ENCODE measurements at regions not wholly inside any gene's neighbourhood (a gene's known extent, or its start where the extent isn't known, plus 50 kb on each side); places are given as distances from the start of the nearest gene placed in this dataset.

- Histone ChIP-seq H3K27me3 (ENCODE audit: insufficient read depth, low read length, poor library complexity) (no peaks in the 10 kb centered on the region), H2BK120ac (ENCODE audit: low read depth, low read length) (no peak overlapping the region), H3K36me3 (ENCODE audit: control insufficient read depth, insufficient read depth, low read length) (no peaks in the 10 kb centered on the region), H3K79me1 (ENCODE audit: low read length) (no peaks in the 10 kb centered on the region), H2AK5ac (ENCODE audit: low read length) (no peak overlapping the region), H3K79me2 (ENCODE audit: control insufficient read depth, insufficient read depth, low read length) (no peaks in the 10 kb centered on the region), H3K9ac (ENCODE audit: low read length) (no peak overlapping the region), H3K4me1 (ENCODE audit: control insufficient read depth, low read depth, low read length) (no peaks in the 10 kb centered on the region), H3K27ac (ENCODE audit: low read depth, low read length) (no peak overlapping the region), H3K18ac (ENCODE audit: low read length) (no peak overlapping the region), H3K23ac (ENCODE audit: low read length) (no peak overlapping the region), H3K4ac (ENCODE audit: low read depth, low read length) (no peak overlapping the region), H3K56ac (ENCODE audit: low read length) (no peak overlapping the region), H2BK15ac (replicated peaks; ENCODE audit: low read depth) (no peak overlapping the region), H3K4me2 (ENCODE audit: low read length) (no peak overlapping the region), H4K5ac (ENCODE audit: low read length) (no peak overlapping the region), H3K4me3 (ENCODE audit: low read length) (no peak overlapping the region), H4K8ac (ENCODE audit: low read depth, low read length) (no peak overlapping the region), H2BK5ac (ENCODE audit: low read length) (no peak overlapping the region)
- WGBS (ENCODE audit: extremely low coverage, insufficient coverage, low lambda C conversion rate), result no CpG with 5 or more reads among the region's 44 CpGs
- no peak for DNase-seq
Observed at GRCh38 chr1:38708701-38709258, 150.8 kb downstream of the RRAGC start.

GRCh38 chr1:38701088-38701487 lies 158.5 kb downstream of the RRAGC start:
- Histone ChIP-seq H2AK5ac (ENCODE audit: low read length) (no peak overlapping the region), H3K4me2 (ENCODE audit: low read length) (no peak overlapping the region), H3K27ac (ENCODE audit: low read depth, low read length) (no peak overlapping the region), H3K23ac (ENCODE audit: low read length) (no peak overlapping the region), H3K56ac (ENCODE audit: low read length) (no peak overlapping the region), H2BK15ac (replicated peaks; ENCODE audit: low read depth) (no peak overlapping the region), H2BK5ac (ENCODE audit: low read length) (no peak overlapping the region), H3K79me2 (ENCODE audit: control insufficient read depth, insufficient read depth, low read length) (no peaks in the 10 kb centered on the region), H2BK120ac (ENCODE audit: low read depth, low read length) (no peak overlapping the region), H3K4me3 (ENCODE audit: low read length) (no peak overlapping the region), H3K4me1 (ENCODE audit: control insufficient read depth, low read depth, low read length) (no peaks in the 10 kb centered on the region), H3K4ac (ENCODE audit: low read depth, low read length) (no peak overlapping the region), H3K9ac (ENCODE audit: low read length) (no peak overlapping the region), H3K79me1 (ENCODE audit: low read length) (no peaks in the 10 kb centered on the region), H4K8ac (ENCODE audit: low read depth, low read length) (no peak overlapping the region), H3K18ac (ENCODE audit: low read length) (no peak overlapping the region), H3K27me3 (ENCODE audit: insufficient read depth, low read length, poor library complexity) (no peaks in the 10 kb centered on the region), H3K36me3 (ENCODE audit: control insufficient read depth, insufficient read depth, low read length) (no peaks in the 10 kb centered on the region), H4K5ac (ENCODE audit: low read length) (peak overlapping the region; percentile 71)
- WGBS (ENCODE audit: extremely low coverage, insufficient coverage, low lambda C conversion rate), result no CpG with 5 or more reads among the region's 8 CpGs
- DNase-seq, result no peak

DNA sequence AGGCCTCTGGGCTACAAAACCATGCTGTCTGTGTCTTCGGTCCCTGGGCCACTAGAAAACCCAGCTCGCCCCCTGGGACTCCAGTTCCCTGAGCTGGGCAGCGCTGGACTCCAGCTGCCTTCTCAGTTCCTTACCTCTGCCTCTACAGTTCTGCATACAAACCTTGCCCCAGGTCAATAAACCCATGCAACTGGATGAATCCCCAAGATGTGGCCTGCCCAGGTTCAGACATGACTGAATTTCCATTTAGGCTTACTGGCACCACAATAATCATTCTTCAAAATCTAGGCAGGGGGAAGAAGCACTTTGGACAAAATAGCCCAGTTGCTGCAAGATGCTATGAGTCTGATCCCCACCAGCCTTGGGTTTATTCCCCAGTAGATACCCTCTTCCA lies 159.5 kb downstream of the RRAGC start:
- no peak overlapping the region for H3K4ac ChIP-seq (ENCODE audit: low read depth, low read length)

DNA sequence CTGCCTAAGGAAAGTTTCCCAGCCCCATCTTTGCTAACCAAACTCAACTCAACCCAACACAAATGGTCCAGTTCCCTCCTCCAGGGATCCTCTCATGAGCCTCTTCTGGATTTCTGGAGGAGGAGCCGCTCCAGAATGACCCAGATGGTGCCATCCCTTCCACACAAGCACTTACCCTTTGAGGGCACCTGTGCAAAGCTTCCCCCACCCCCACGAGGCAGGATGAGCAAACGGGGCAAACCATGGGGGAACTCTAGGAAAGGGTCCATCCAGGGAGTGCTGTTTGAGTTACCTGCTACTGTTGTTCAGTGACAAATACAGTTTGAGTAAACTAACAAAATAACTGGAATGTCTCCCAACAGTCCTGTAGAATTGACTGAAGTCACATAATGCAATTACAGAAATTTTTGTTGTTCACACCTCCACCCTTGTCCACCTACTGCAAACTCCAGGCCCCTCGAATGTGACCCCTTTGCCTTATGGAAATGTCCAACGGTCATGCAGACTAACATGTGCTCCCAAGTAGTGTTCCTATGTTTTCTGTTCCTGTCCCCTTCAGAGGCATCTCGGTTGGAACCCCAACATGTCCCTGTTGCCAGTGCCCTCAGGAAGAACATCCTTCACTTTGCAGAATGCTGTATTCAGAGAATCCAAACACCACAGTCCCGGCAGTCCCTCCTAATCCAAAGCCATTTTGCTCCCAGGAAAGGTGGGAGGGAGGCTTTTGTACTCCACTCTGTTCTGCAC lies 160.1 kb downstream of the RRAGC start:
- no peak overlapping the region for H3K4me2 ChIP-seq (ENCODE audit: low read length)
- DNase-seq, result no peak
- no peak overlapping the region for H2BK5ac ChIP-seq (ENCODE audit: low read length)
- no peak overlapping the region for H2BK15ac ChIP-seq (replicated peaks; ENCODE audit: low read depth)
- no peaks in the 10 kb centered on the region for H3K79me1 ChIP-seq (ENCODE audit: low read length)
- no peak overlapping the region for H3K9ac ChIP-seq (ENCODE audit: low read length)
- H4K8ac ChIP-seq (ENCODE audit: low read depth, low read length), result no peak overlapping the region
- no peaks in the 10 kb centered on the region for H3K27me3 ChIP-seq (ENCODE audit: insufficient read depth, low read length, poor library complexity)
- WGBS (ENCODE audit: extremely low coverage, insufficient coverage, low lambda C conversion rate), result no CpG with 5 or more reads among the region's 7 CpGs
- H3K4me1 ChIP-seq (ENCODE audit: control insufficient read depth, low read depth, low read length), result no peaks in the 10 kb centered on the region
- H3K18ac ChIP-seq (ENCODE audit: low read length), result no peak overlapping the region
- H3K23ac ChIP-seq (ENCODE audit: low read length), result no peak overlapping the region
- H3K79me2 ChIP-seq (ENCODE audit: control insufficient read depth, insufficient read depth, low read length), result no peaks in the 10 kb centered on the region
- H3K4me3 ChIP-seq (ENCODE audit: low read length), result no peak overlapping the region
- H2AK5ac ChIP-seq (ENCODE audit: low read length), result no peak overlapping the region
- no peak overlapping the region for H3K56ac ChIP-seq (ENCODE audit: low read length)
- H2BK120ac ChIP-seq (ENCODE audit: low read depth, low read length), result no peak overlapping the region
- H3K27ac ChIP-seq (ENCODE audit: low read depth, low read length), result no peak overlapping the region
- H4K5ac ChIP-seq (ENCODE audit: low read length), result no peak overlapping the region
- no peaks in the 10 kb centered on the region for H3K36me3 ChIP-seq (ENCODE audit: control insufficient read depth, insufficient read depth, low read length)
- no peak overlapping the region for H3K4ac ChIP-seq (ENCODE audit: low read depth, low read length)

More for the DNA sequence above, 159.5 kb downstream of the RRAGC start:
- Histone ChIP-seq H3K27ac (ENCODE audit: low read depth, low read length) (no peak overlapping the region), H2BK5ac (ENCODE audit: low read length) (no peak overlapping the region), H2AK5ac (ENCODE audit: low read length) (no peak overlapping the region), H2BK15ac (replicated peaks; ENCODE audit: low read depth) (no peak overlapping the region), H3K9ac (ENCODE audit: low read length) (no peak overlapping the region), H3K4me2 (ENCODE audit: low read length) (no peak overlapping the region), H3K79me1 (ENCODE audit: low read length) (no peaks in the 10 kb centered on the region), H3K27me3 (ENCODE audit: insufficient read depth, low read length, poor library complexity) (no peaks in the 10 kb centered on the region), H3K4me1 (ENCODE audit: control insufficient read depth, low read depth, low read length) (no peaks in the 10 kb centered on the region), H3K79me2 (ENCODE audit: control insufficient read depth, insufficient read depth, low read length) (no peaks in the 10 kb centered on the region), H3K4me3 (ENCODE audit: low read length) (no peak overlapping the region), H3K36me3 (ENCODE audit: control insufficient read depth, insufficient read depth, low read length) (no peaks in the 10 kb centered on the region), H4K8ac (ENCODE audit: low read depth, low read length) (no peak overlapping the region), H2BK120ac (ENCODE audit: low read depth, low read length) (no peak overlapping the region), H3K23ac (ENCODE audit: low read length) (no peak overlapping the region), H4K5ac (ENCODE audit: low read length) (no peak overlapping the region), H3K56ac (ENCODE audit: low read length) (no peak overlapping the region), H3K18ac (ENCODE audit: low read length) (no peak overlapping the region)
- DNase-seq, result no peak
- WGBS (ENCODE audit: extremely low coverage, insufficient coverage, low lambda C conversion rate), result no CpG with 5 or more reads among the region's 3 CpGs

DNA sequence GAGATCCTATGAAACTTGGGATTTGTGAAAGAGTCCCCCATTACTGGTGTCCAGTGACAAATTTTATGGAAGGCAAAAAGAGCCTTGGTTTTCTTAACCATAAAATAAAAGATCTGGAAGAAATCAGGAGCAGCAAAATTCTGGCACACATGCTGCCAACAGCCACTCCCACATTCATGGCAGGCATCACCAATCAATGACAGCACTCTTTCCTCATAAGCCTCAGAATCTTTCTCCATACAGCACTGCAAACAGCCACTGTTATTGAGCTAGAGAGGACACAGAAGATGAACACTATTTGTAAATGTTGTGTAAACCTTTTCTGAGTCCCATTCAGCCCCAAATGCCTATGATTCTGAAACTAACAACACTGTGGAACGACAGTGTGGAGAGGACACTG lies 162.2 kb downstream of the RRAGC start:
- Histone ChIP-seq H3K4me2 (ENCODE audit: low read length) (no peak overlapping the region), H3K9ac (ENCODE audit: low read length) (no peak overlapping the region), H3K18ac (ENCODE audit: low read length) (no peak overlapping the region), H3K27ac (ENCODE audit: low read depth, low read length) (no peak overlapping the region), H4K8ac (ENCODE audit: low read depth, low read length) (no peak overlapping the region), H4K5ac (ENCODE audit: low read length) (no peak overlapping the region), H3K36me3 (ENCODE audit: control insufficient read depth, insufficient read depth, low read length) (no peaks in the 10 kb centered on the region), H3K4me3 (ENCODE audit: low read length) (no peak overlapping the region), H2BK120ac (ENCODE audit: low read depth, low read length) (no peak overlapping the region), H3K23ac (ENCODE audit: low read length) (no peak overlapping the region), H2BK15ac (replicated peaks; ENCODE audit: low read depth) (no peak overlapping the region), H3K4ac (ENCODE audit: low read depth, low read length) (no peak overlapping the region), H3K27me3 (ENCODE audit: insufficient read depth, low read length, poor library complexity) (no peaks in the 10 kb centered on the region), H2BK5ac (ENCODE audit: low read length) (no peak overlapping the region), H3K79me2 (ENCODE audit: control insufficient read depth, insufficient read depth, low read length) (no peaks in the 10 kb centered on the region), H3K79me1 (ENCODE audit: low read length) (no peaks in the 10 kb centered on the region), H3K56ac (ENCODE audit: low read length) (no peak overlapping the region), H3K4me1 (ENCODE audit: control insufficient read depth, low read depth, low read length) (no peaks in the 10 kb centered on the region), H2AK5ac (ENCODE audit: low read length) (no peak overlapping the region)
- WGBS (ENCODE audit: extremely low coverage, insufficient coverage, low lambda C conversion rate), result no CpG with 5 or more reads among the region's 1 CpG
- DNase-seq, result no peak

DNA sequence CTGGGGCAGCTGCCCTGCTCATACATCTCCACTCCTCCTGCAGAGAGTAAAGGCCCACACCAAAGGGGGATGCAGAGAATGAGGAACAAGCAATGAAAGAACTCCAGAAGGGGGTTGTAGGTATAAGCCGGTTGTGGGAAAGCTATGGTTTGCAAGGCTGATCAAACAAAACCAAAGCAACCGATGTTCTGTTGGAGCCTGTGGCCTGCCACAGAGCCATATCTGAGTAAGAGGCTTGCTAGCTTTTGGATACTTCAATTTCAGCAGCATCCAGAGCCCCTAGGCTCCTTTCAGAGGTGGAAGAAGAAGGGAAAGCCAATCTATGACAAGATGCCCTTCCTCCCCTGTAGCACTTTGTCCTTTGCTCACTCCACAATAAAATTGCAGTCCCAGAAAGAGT lies 163.2 kb downstream of the RRAGC start:
- WGBS (ENCODE audit: extremely low coverage, insufficient coverage, low lambda C conversion rate), result no CpG with 5 or more reads among the region's 2 CpGs

More for the DNA sequence above, 163.2 kb downstream of the RRAGC start:
- Histone ChIP-seq H3K4me1 (ENCODE audit: control insufficient read depth, low read depth, low read length) (no peaks in the 10 kb centered on the region), H2BK15ac (replicated peaks; ENCODE audit: low read depth) (no peak overlapping the region), H3K4ac (ENCODE audit: low read depth, low read length) (no peak overlapping the region), H3K23ac (ENCODE audit: low read length) (no peak overlapping the region), H3K56ac (ENCODE audit: low read length) (no peak overlapping the region), H3K79me1 (ENCODE audit: low read length) (no peaks in the 10 kb centered on the region), H3K4me3 (ENCODE audit: low read length) (no peak overlapping the region), H4K5ac (ENCODE audit: low read length) (no peak overlapping the region), H3K18ac (ENCODE audit: low read length) (no peak overlapping the region), H3K27ac (ENCODE audit: low read depth, low read length) (no peak overlapping the region), H3K4me2 (ENCODE audit: low read length) (no peak overlapping the region), H2AK5ac (ENCODE audit: low read length) (no peak overlapping the region), H3K79me2 (ENCODE audit: control insufficient read depth, insufficient read depth, low read length) (no peaks in the 10 kb centered on the region), H3K27me3 (ENCODE audit: insufficient read depth, low read length, poor library complexity) (no peaks in the 10 kb centered on the region), H2BK5ac (ENCODE audit: low read length) (no peak overlapping the region), H3K36me3 (ENCODE audit: control insufficient read depth, insufficient read depth, low read length) (no peaks in the 10 kb centered on the region), H2BK120ac (ENCODE audit: low read depth, low read length) (no peak overlapping the region), H4K8ac (ENCODE audit: low read depth, low read length) (no peak overlapping the region), H3K9ac (ENCODE audit: low read length) (no peak overlapping the region)
- DNase-seq, result no peak
